Gastroesophageal sphincter (tissue), 4 donors: ENCODE measurements at regions not wholly inside any gene's neighbourhood (a gene's known extent, or its start where the extent isn't known, plus 50 kb on each side); places are given as distances from the start of the nearest gene placed in this dataset.

Source experiments
- ATAC-seq: fragments of 150-250 bp; one replicate; pipeline ENCODE4 v1.9.1; 2016; ENCODE audit warnings: mild to moderate bottlenecking, moderate library complexity
- H3K27ac ChIP-seq, 4 donors: fragments of 200-600 bp; sonication (generic) in 3 of 4; 1 replicate in 3 of 4; 2 replicates in 1 of 4; pipeline ENCODE4 v1.5.1; 2016 to 2019
- H3K27me3 ChIP-seq: fragments of 200-600 bp; sonication (generic); one replicate; pipeline ENCODE4 v1.5.1; 2019
- H3K36me3 ChIP-seq, 2 donors: fragments of 200-600 bp; sonication (generic); one replicate each; pipeline ENCODE4 v1.5.1; 2019; ENCODE audit warnings: control low read depth in 1 of 2
- H3K4me1 ChIP-seq, 3 donors: fragments of 200-600 bp; sonication (generic); 1 replicate in 2 of 3; 2 replicates in 1 of 3; pipeline ENCODE4 v1.5.1; 2016 to 2019; ENCODE audit warnings: control low read depth in 2 of 3
- H3K4me3 ChIP-seq, 2 donors: fragments of 200-600 bp; sonication (generic); one replicate each; pipeline ENCODE4 v1.5.1; 2019; ENCODE audit warnings: mild to moderate bottlenecking in 1 of 2, moderate library complexity in 1 of 2
- H3K9me3 ChIP-seq, 3 donors: fragments of 200-600 bp; sonication (generic); one replicate each; pipeline ENCODE4 v1.5.1; 2017 to 2019; ENCODE audit warnings: control low read depth in 2 of 3
- CTCF ChIP-seq, 4 experiments: fragments of 200-600 bp in 2 of 4; fragments of 450-650 bp in 2 of 4; sonication (generic) in 1 of 4; IDR thresholded peaks; one replicate each; pipeline ENCODE4 v1.5.1; 2017 to 2019; ENCODE audit warnings: antibody characterized with exemption in 4 of 4, mild to moderate bottlenecking in 2 of 4, moderate library complexity in 2 of 4
- EP300 ChIP-seq: sonication (generic); formaldehyde crosslinking; IDR thresholded peaks from one replicate; pipeline ENCODE4 v1.6.1; 2017; ENCODE audit warnings: antibody characterized with exemption, mild to moderate bottlenecking
- POLR2A ChIP-seq, 2 donors: fragments of 450-650 bp; IDR thresholded peaks; one replicate each; pipeline ENCODE4 v1.6.1; 2017; ENCODE audit warnings: antibody characterized with exemption in 2 of 2, mild to moderate bottlenecking in 2 of 2, moderate library complexity in 1 of 2
- POLR2AphosphoS5 ChIP-seq: sonication (generic); formaldehyde crosslinking; IDR thresholded peaks from one replicate; pipeline ENCODE4 v1.6.1; 2017; ENCODE audit warnings: antibody characterized with exemption
- WGBS, 2 donors: methylation state at CpG; one replicate each; pipeline ENCODE4 v1.1.5; 2018; ENCODE audit warnings: low coverage in 1 of 2; 5-methylcytosine and 5-hydroxymethylcytosine counted together

- WGBS, 2 donors = 58 to 61% methylated on average over 4 of the region's 7 CpGs
- H3K36me3 ChIP-seq = no peaks in the 10 kb centered on the region
- no peaks in the 10 kb centered on the region for H3K9me3 ChIP-seq
- H3K27ac ChIP-seq = no peak overlapping the region
- no peaks in the 10 kb centered on the region for H3K4me1 ChIP-seq
- no peak for ATAC-seq
- no peaks in the 10 kb centered on the region for H3K27me3 ChIP-seq
- TF ChIP-seq POLR2A (IDR thresholded peaks at IDR 0.05) (no peak), EP300 (no peak), POLR2AphosphoS5 (no peak)
- no peak overlapping the region for H3K4me3 ChIP-seq
These were observed 139.8 kb downstream of the DACT1 start for GRCh38 chr14:58777541-58777979.

- no peak for TF ChIP-seq POLR2AphosphoS5
- TF ChIP-seq CTCF (IDR thresholded peaks at IDR 0.05) = no peak
- no peak for TF ChIP-seq POLR2A (IDR thresholded peaks at IDR 0.05)
- no peak for TF ChIP-seq EP300
- no peaks in the 10 kb centered on the region for H3K36me3 ChIP-seq
- H3K9me3 ChIP-seq = no peaks in the 10 kb centered on the region
- H3K4me1 ChIP-seq = no peaks in the 10 kb centered on the region
- no peak for ATAC-seq
- H3K27ac ChIP-seq = no peak overlapping the region
- no peak overlapping the region for H3K4me3 ChIP-seq
- WGBS, 2 donors = 89 to 91% methylated on average over 3 of the region's 3 CpGs
- no peaks in the 10 kb centered on the region for H3K27me3 ChIP-seq
These were observed 140.4 kb downstream of the DACT1 start for GRCh38 chr14:58778202-58778601.

DNA sequence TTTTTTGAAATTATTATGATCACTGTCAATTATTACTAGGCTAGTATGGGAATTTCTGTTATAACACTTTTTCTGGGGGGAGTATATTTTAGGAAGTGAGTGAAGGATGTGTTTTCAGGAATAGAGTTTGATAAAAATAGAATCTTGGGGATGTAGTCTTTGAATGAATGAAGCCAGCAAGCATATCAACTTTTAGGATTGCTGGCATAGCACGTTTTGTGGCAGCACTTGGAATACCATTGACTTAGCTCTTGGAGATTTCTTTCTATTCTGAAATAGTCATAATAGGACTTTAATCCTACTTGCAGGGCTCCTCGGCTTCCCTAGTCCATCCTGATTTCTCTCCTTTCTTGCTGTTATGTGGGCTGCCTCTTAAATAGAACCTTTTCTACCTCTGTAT, 141.6 kb downstream of the DACT1 start:
- no peak for ATAC-seq
- Histone ChIP-seq H3K27ac (no peak overlapping the region), H3K27me3 (no peaks in the 10 kb centered on the region), H3K36me3 (no peaks in the 10 kb centered on the region), H3K4me3 (no peak overlapping the region), H3K4me1 (no peaks in the 10 kb centered on the region), H3K9me3 (no peaks in the 10 kb centered on the region)
- no peak for TF ChIP-seq POLR2AphosphoS5
- TF ChIP-seq CTCF (IDR thresholded peaks at IDR 0.05) = no peak
- TF ChIP-seq EP300 = no peak
- no peak for TF ChIP-seq POLR2A (IDR thresholded peaks at IDR 0.05)
- WGBS, 2 donors = 64 to 70% methylated on average over 2 of the region's 2 CpGs

DNA sequence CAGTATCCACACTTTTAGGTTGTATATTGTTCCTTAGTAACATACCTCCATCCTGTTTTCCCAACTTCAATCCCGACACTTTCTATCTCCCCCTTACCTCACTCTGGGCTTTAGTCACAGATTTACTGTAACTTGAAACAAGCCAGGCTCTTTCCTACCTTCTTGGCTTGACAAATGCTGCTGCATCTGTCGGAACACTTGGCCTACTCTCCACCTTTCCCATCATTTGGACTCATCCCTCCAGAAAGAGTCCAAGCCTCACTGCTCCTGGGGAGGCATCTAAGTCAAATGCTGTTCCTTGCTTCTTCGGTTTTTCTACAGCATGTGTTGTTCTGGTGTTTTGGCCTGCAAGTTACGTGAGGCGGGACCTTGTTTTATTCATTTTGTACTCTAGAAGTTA, 142.4 kb downstream of the DACT1 start:
- 59 to 75% methylated on average over 2 to 5 of the region's 5 CpGs for WGBS, 2 donors
- Histone ChIP-seq H3K27me3 (no peaks in the 10 kb centered on the region), H3K9me3 (no peaks in the 10 kb centered on the region), H3K4me1 (no peaks in the 10 kb centered on the region), H3K4me3 (no peak overlapping the region), H3K27ac (no peak overlapping the region), H3K36me3 (no peaks in the 10 kb centered on the region)
- ATAC-seq = no peak
- TF ChIP-seq POLR2A (IDR thresholded peaks at IDR 0.05) (no peak), CTCF (IDR thresholded peaks at IDR 0.05) (no peak)

DNA sequence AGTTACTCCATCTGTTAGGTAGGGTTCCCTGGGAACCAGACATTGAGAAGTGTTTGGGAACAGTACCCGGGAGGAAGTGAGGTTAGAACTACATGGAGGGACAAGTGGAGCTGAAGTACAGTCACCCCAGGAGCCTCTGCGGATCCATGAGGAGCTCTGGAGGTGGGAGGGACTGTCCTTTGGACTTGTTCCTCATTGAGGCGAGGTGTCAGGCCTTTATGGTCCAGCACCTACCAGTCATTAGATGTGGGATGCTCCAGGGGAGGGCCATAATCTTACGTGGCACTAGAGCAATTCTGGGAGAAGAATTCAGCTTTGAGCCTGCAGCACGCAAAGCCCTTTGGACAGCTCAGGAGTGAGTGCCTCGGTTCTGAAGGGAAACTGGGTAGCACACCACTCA, 142.8 kb downstream of the DACT1 start:
- TF ChIP-seq POLR2AphosphoS5 = no peak
- no peak for TF ChIP-seq POLR2A (IDR thresholded peaks at IDR 0.05)
- no peak for TF ChIP-seq CTCF (IDR thresholded peaks at IDR 0.05)
- no peak for TF ChIP-seq EP300
- Histone ChIP-seq H3K4me1 (no peaks in the 10 kb centered on the region), H3K36me3 (no peaks in the 10 kb centered on the region), H3K4me3 (no peak overlapping the region), H3K9me3 (no peaks in the 10 kb centered on the region), H3K27me3 (no peaks in the 10 kb centered on the region), H3K27ac (no peak overlapping the region)
- WGBS, 2 donors = 95 to 96% methylated on average over 4 of the region's 6 CpGs
- ATAC-seq = no peak

DNA sequence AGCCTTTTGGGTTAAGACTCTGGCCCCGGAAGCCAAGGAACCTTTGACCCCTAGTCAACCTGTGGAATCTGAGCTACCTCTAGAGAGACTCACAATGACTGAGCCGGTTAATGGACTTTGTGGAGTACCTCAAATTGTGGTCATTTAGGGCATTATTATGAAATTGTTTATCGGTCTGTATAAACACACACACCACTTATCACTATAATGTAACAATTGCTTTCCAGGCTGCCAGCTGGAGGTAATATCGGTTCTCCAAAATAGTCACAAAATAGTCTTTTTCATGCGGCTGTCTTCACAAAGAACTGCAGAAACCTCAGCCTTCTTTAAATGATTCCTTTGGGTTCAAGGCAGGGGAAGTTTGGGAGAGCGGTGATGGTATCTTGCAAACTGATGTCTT, 144.2 kb downstream of the DACT1 start:
- 83 to 87% methylated on average over 6 of the region's 6 CpGs for WGBS, 2 donors
- no peak overlapping the region for H3K27ac ChIP-seq
- H3K9me3 ChIP-seq = no peaks in the 10 kb centered on the region
- ATAC-seq = no peak
- H3K27me3 ChIP-seq = no peaks in the 10 kb centered on the region
- H3K4me1 ChIP-seq = no peaks in the 10 kb centered on the region
- no peak overlapping the region for H3K4me3 ChIP-seq
- TF ChIP-seq POLR2A (IDR thresholded peaks at IDR 0.05) = no peak
- no peak for TF ChIP-seq EP300
- no peak for TF ChIP-seq CTCF (IDR thresholded peaks at IDR 0.05)
- TF ChIP-seq POLR2AphosphoS5 = no peak
- no peaks in the 10 kb centered on the region for H3K36me3 ChIP-seq
